ENCODE measurements at regions not wholly inside any gene's neighbourhood (a gene's known extent, or its start where the extent isn't known, plus 50 kb on each side); places are given as distances from the start of the nearest gene placed in this dataset.

DNA sequence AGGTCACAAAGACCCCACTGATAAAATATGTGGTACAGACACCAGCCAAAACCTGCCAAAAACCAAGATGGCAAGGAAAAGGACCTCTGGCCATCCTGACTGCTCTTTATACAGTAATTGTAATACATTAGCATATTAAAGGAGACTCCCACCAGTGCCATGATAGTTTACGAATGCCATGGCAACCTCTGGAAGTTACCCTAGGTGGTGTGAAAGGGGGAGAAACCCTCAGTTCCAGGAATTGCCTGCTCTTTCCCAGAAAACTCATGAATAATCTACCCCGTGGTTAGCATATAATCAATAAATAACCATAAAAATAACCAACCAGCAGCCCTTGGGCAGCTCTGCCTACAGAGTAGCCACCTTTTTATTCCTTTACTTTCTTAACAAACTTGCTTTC lies 129.8 kb upstream of the EPB41L3 start:
- ChIA-PET CTCF (no interaction called here), POLR2A (no interaction called here)
- TF ChIP-seq SUZ12 (IDR thresholded peaks at IDR 0.05) (no peak), FOXM1 (IDR thresholded peaks at IDR 0.05; ENCODE audit: borderline replicate concordance) (no peak)
- DNase-seq (ENCODE audit: extremely low spot score): no peak

GRCh38 chr18:5669585-5669984 lies 125.8 kb upstream of the EPB41L3 start:
- DNase-seq (ENCODE audit: extremely low spot score): no peak
- POLR2A ChIA-PET: no interaction called here
- CTCF ChIA-PET: interaction anchor here (0.6 kb wide), 1 partner anchor 202 kb away, joined by 3 read pairs; no protein-coding TSS in a partner anchor
- TF ChIP-seq FOXK2 (IDR thresholded peaks at IDR 0.05) (no peak), LEF1 (IDR thresholded peaks at IDR 0.05; ENCODE audit: borderline replicate concordance) (no peak), FOXM1 (IDR thresholded peaks at IDR 0.05; ENCODE audit: borderline replicate concordance) (no peak), NFRKB (IDR thresholded peaks at IDR 0.05) (no peak), SUZ12 (IDR thresholded peaks at IDR 0.05) (no peak), FOXA1 (IDR thresholded peaks at IDR 0.05) (no peak), TARDBP (IDR thresholded peaks at IDR 0.05) (no peak), ZNF384 (IDR thresholded peaks at IDR 0.05) (no peak), CTBP1 (IDR thresholded peaks at IDR 0.05; ENCODE audit: borderline replicate concordance) (no peak), ELF4 (IDR thresholded peaks at IDR 0.05) (no peak), L3MBTL2 (conservative IDR thresholded peaks at IDR 0.05) (no peak), ARNT (IDR thresholded peaks at IDR 0.05) (no peak), SP1 (IDR thresholded peaks at IDR 0.05) (no peak), HDGF (IDR thresholded peaks at IDR 0.05; ENCODE audit: borderline replicate concordance) (no peak), BHLHE40 (IDR thresholded peaks at IDR 0.05; ENCODE audit: borderline replicate concordance) (no peak)
- TF ChIP-seq, protein P1, sequence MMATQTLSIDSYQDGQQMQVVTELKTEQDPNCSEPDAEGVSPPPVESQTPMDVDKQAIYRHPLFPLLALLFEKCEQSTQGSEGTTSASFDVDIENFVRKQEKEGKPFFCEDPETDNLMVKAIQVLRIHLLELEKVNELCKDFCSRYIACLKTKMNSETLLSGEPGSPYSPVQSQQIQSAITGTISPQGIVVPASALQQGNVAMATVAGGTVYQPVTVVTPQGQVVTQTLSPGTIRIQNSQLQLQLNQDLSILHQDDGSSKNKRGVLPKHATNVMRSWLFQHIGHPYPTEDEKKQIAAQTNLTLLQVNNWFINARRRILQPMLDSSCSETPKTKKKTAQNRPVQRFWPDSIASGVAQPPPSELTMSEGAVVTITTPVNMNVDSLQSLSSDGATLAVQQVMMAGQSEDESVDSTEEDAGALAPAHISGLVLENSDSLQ (IDR thresholded peaks at IDR 0.05): no peak

DNA sequence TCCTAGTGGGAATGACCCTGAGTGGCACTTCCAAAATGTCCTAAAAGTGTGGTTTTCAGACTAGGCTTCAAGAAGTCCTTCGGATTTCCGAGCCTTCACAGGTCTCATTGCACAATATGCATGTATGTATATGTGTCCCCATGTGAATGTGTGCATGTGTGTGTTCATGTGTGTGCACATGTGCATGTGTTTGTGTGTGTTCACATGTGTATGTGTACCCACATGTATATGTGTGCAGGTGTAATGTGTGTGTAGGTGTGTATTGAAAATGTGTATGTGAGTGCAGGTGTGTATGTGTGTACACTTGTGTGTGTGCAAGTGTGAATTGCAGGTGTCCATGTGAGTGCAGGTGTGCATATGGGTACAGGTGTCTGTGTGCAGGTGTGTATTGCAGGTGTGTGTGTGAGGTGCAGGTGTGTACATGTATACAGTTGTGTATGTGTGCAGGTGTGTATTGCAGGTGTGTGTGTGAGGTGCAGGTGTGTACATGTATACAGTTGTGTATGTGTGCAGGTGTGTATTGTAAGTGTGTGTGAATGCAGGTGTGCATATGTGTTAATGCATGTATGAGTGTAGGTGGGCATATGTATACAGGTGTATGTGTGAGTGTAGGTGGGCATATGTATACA lies 124.4 kb upstream of the EPB41L3 start:
- POLR2A ChIA-PET: no interaction called here
- TF ChIP-seq ZNF384 (IDR thresholded peaks at IDR 0.05): no peak
- no peak for TF ChIP-seq ARNT (IDR thresholded peaks at IDR 0.05)
- no peak for TF ChIP-seq HDGF (IDR thresholded peaks at IDR 0.05; ENCODE audit: borderline replicate concordance)
- TF ChIP-seq SP1 (IDR thresholded peaks at IDR 0.05): no peak
- no peak for TF ChIP-seq ELF4 (IDR thresholded peaks at IDR 0.05)
- TF ChIP-seq FOXK2 (IDR thresholded peaks at IDR 0.05): no peak
- TF ChIP-seq L3MBTL2 (conservative IDR thresholded peaks at IDR 0.05): no peak
- TF ChIP-seq TARDBP (IDR thresholded peaks at IDR 0.05): no peak
- TF ChIP-seq, protein P1 (IDR thresholded peaks at IDR 0.05): no peak
- TF ChIP-seq SUZ12 (IDR thresholded peaks at IDR 0.05): no peak
- no peak for TF ChIP-seq LEF1 (IDR thresholded peaks at IDR 0.05; ENCODE audit: borderline replicate concordance)
- TF ChIP-seq NFRKB (IDR thresholded peaks at IDR 0.05): no peak
- no peak for TF ChIP-seq FOXA1 (IDR thresholded peaks at IDR 0.05)
- no peak for TF ChIP-seq FOXM1 (IDR thresholded peaks at IDR 0.05; ENCODE audit: borderline replicate concordance)
- CTCF ChIA-PET: no interaction called here
- no peak for DNase-seq (ENCODE audit: extremely low spot score)

DNA sequence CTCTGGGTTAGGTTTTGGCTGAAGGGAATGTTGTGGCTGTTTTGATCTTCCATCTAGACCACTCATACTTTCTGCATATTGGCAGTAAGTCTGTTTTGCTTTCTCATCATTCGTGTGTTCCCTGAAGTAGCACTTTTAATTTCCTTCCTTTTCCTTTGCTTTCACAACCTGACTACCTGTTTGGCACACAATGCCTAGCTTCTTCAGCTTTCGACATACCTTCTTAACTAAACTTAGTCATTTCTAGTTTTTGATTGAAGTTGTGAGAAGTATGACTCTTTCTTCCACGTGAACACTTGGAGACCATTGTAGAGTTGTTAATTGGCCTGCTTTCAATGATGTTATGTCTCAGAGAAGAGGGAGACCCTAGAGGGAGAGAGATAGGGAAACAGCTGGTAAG lies 123.6 kb upstream of the EPB41L3 start:
- ChIA-PET POLR2A (no interaction called here), CTCF (no interaction called here)
- TF ChIP-seq ZNF384 (IDR thresholded peaks at IDR 0.05): no peak
- no peak for TF ChIP-seq L3MBTL2 (conservative IDR thresholded peaks at IDR 0.05)
- no peak for TF ChIP-seq TARDBP (IDR thresholded peaks at IDR 0.05)
- TF ChIP-seq ELF4 (IDR thresholded peaks at IDR 0.05): no peak
- TF ChIP-seq NFRKB (IDR thresholded peaks at IDR 0.05): no peak
- TF ChIP-seq SP1 (IDR thresholded peaks at IDR 0.05): no peak
- no peak for TF ChIP-seq FOXM1 (IDR thresholded peaks at IDR 0.05; ENCODE audit: borderline replicate concordance)
- TF ChIP-seq, protein P1 (IDR thresholded peaks at IDR 0.05): no peak
- DNase-seq (ENCODE audit: extremely low spot score): no peak

DNA sequence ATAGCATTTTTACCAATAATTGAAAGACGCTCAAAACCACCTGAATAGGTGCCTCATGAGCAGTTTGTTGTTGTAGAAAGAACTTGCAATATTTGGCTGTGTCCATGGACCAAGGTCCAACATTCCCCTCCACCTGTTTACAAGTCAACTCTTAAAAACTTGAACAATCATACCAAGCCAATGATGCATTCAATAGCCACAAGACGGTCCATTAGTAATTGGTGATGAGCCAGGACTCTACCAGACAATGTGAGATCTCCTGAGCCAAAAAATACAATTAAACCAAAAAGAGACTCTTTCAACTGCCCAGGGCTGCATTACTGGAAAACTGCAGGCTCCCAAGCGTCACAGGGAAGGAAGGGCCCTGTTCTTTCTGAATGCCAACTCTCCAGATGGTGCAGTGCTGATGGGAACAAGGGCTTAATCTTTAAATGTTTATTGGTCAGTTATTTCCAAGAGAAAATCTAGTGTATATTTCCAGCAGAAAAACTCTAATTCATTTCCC lies 118.8 kb upstream of the EPB41L3 start:
- POLR2A ChIA-PET: no interaction called here
- no peak for DNase-seq (ENCODE audit: extremely low spot score)
- TF ChIP-seq NFRKB (IDR thresholded peaks at IDR 0.05): no peak
- no peak for TF ChIP-seq FOXM1 (IDR thresholded peaks at IDR 0.05; ENCODE audit: borderline replicate concordance)
- CTCF ChIA-PET: no interaction called here

DNA sequence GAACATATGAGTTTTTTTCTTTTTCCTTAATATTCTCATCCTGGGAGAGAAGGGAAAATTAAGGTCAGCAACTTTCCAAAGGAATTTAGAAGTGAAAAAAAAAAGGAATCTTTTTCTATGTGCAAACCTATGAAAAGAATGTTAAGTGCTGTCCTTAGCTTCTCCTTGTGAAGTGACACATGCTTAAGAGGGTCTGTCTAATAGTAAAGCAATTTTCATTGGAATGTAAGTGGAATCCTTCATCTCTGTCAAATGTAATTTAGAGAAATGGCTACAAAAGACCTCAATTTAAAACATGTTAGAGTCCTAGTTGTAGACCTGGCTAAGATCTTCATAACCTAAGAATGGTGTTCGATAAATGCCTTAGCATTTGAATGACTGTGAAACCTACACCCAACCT lies 117.4 kb upstream of the EPB41L3 start:
- no peak for DNase-seq (ENCODE audit: extremely low spot score)
- ChIA-PET POLR2A (no interaction called here), CTCF (no interaction called here)
- TF ChIP-seq, protein P1 (IDR thresholded peaks at IDR 0.05): no peak
- TF ChIP-seq TARDBP (IDR thresholded peaks at IDR 0.05) (no peak), NFRKB (IDR thresholded peaks at IDR 0.05) (no peak), ELF4 (IDR thresholded peaks at IDR 0.05) (no peak), FOXK2 (IDR thresholded peaks at IDR 0.05) (no peak), CTBP1 (IDR thresholded peaks at IDR 0.05; ENCODE audit: borderline replicate concordance) (no peak), BHLHE40 (IDR thresholded peaks at IDR 0.05; ENCODE audit: borderline replicate concordance) (no peak)

Measured in HEK293T (cell line).